IPS-20b (cell line): ENCODE measurements at regions not wholly inside any gene's neighbourhood (a gene's known extent, or its start where the extent isn't known, plus 50 kb on each side); places are given as distances from the start of the nearest gene placed in this dataset.

Experiments
- H3K27ac ChIP-seq: one replicate; pipeline ENCODE4 v1.5.1; 2013; ENCODE audit warnings: low read length
- H3K27me3 ChIP-seq: 2 replicates; pipeline ENCODE4 v1.6.1; 2013; ENCODE audit warnings: mild to moderate bottlenecking, low read length, inconsistent platforms; ENCODE audit not compliant: insufficient read depth
- H3K36me3 ChIP-seq: 2 replicates; pipeline ENCODE4 v1.6.1; 2013; ENCODE audit warnings: low read depth, mild to moderate bottlenecking, inconsistent platforms, low read length, moderate library complexity; ENCODE audit not compliant: insufficient read depth
- H3K4me1 ChIP-seq: 2 replicates; pipeline ENCODE4 v1.6.1; 2013; ENCODE audit warnings: mild to moderate bottlenecking, control low read depth, inconsistent platforms, low read length, moderate library complexity; ENCODE audit not compliant: insufficient read depth
- H3K4me3 ChIP-seq: 2 replicates; pipeline ENCODE4 v1.5.1; 2013; ENCODE audit warnings: mild to moderate bottlenecking, low read length, inconsistent platforms
- H3K9ac ChIP-seq: 2 replicates; pipeline ENCODE4 v1.6.1; 2013; ENCODE audit warnings: low read depth, mild to moderate bottlenecking, inconsistent platforms, low read length, moderate library complexity
- H3K9me3 ChIP-seq: 2 replicates; pipeline ENCODE4 v1.6.1; 2013; ENCODE audit warnings: mild to moderate bottlenecking, low read depth, low read length, inconsistent platforms; ENCODE audit not compliant: insufficient read depth

- H3K27me3 ChIP-seq, result no peaks in the 10 kb centered on the region
- H3K9me3 ChIP-seq, result no peaks in the 10 kb centered on the region
- H3K4me3 ChIP-seq, result no peak overlapping the region
- H3K27ac ChIP-seq, result no peak overlapping the region
- no peak overlapping the region for H3K9ac ChIP-seq
- H3K4me1 ChIP-seq, result no peaks in the 10 kb centered on the region
- no peaks in the 10 kb centered on the region for H3K36me3 ChIP-seq
These were observed 942.6 kb upstream of the SLC10A2 start for GRCh38 chr13:104008541-104009435.

GRCh38 chr13:104008075-104008474 is 941.9 kb upstream of the SLC10A2 start:
- no peaks in the 10 kb centered on the region for H3K36me3 ChIP-seq
- H3K4me3 ChIP-seq, result no peak overlapping the region
- no peaks in the 10 kb centered on the region for H3K27me3 ChIP-seq
- H3K9me3 ChIP-seq, result no peaks in the 10 kb centered on the region
- H3K27ac ChIP-seq, result no peak overlapping the region
- no peaks in the 10 kb centered on the region for H3K4me1 ChIP-seq
- H3K9ac ChIP-seq, result no peak overlapping the region

GRCh38 chr13:104006625-104007075 is 940.4 kb upstream of the SLC10A2 start:
- no peak overlapping the region for H3K4me3 ChIP-seq
- H3K36me3 ChIP-seq, result no peaks in the 10 kb centered on the region
- H3K27me3 ChIP-seq, result no peaks in the 10 kb centered on the region
- H3K9ac ChIP-seq, result no peak overlapping the region
- H3K4me1 ChIP-seq, result no peaks in the 10 kb centered on the region
- H3K27ac ChIP-seq, result no peak overlapping the region
- H3K9me3 ChIP-seq, result no peaks in the 10 kb centered on the region

GRCh38 chr13:104004572-104004971 is 938.4 kb upstream of the SLC10A2 start:
- no peaks in the 10 kb centered on the region for H3K27me3 ChIP-seq
- H3K9ac ChIP-seq, result no peak overlapping the region
- H3K9me3 ChIP-seq, result no peaks in the 10 kb centered on the region
- H3K36me3 ChIP-seq, result no peaks in the 10 kb centered on the region
- no peak overlapping the region for H3K27ac ChIP-seq
- H3K4me3 ChIP-seq, result no peak overlapping the region
- H3K4me1 ChIP-seq, result no peaks in the 10 kb centered on the region

GRCh38 chr13:104002216-104002615 is 936.0 kb upstream of the SLC10A2 start:
- no peak overlapping the region for H3K9ac ChIP-seq
- no peaks in the 10 kb centered on the region for H3K9me3 ChIP-seq
- H3K4me3 ChIP-seq, result no peak overlapping the region
- no peaks in the 10 kb centered on the region for H3K36me3 ChIP-seq
- no peaks in the 10 kb centered on the region for H3K4me1 ChIP-seq
- no peaks in the 10 kb centered on the region for H3K27me3 ChIP-seq
- H3K27ac ChIP-seq, result no peak overlapping the region

GRCh38 chr13:104001766-104002165 is 935.5 kb upstream of the SLC10A2 start:
- H3K9ac ChIP-seq, result no peak overlapping the region
- H3K36me3 ChIP-seq, result no peaks in the 10 kb centered on the region
- no peaks in the 10 kb centered on the region for H3K4me1 ChIP-seq
- H3K27ac ChIP-seq, result no peak overlapping the region
- no peak overlapping the region for H3K4me3 ChIP-seq
- no peaks in the 10 kb centered on the region for H3K9me3 ChIP-seq
- H3K27me3 ChIP-seq, result no peaks in the 10 kb centered on the region

GRCh38 chr13:103996733-103997132 is 930.5 kb upstream of the SLC10A2 start:
- no peak overlapping the region for H3K4me3 ChIP-seq
- H3K9me3 ChIP-seq, result no peaks in the 10 kb centered on the region
- no peaks in the 10 kb centered on the region for H3K27me3 ChIP-seq
- H3K27ac ChIP-seq, result no peak overlapping the region
- no peaks in the 10 kb centered on the region for H3K4me1 ChIP-seq
- H3K9ac ChIP-seq, result no peak overlapping the region
- no peaks in the 10 kb centered on the region for H3K36me3 ChIP-seq

GRCh38 chr13:103983948-103984347 is 917.7 kb upstream of the SLC10A2 start:
- Histone ChIP-seq H3K27me3 (no peaks in the 10 kb centered on the region), H3K9ac (no peak overlapping the region), H3K4me3 (no peak overlapping the region), H3K4me1 (no peaks in the 10 kb centered on the region; the same call in 1 of the 2 replicates), H3K36me3 (no peaks in the 10 kb centered on the region), H3K27ac (no peak overlapping the region), H3K9me3 (no peaks in the 10 kb centered on the region)

GRCh38 chr13:103976371-103976770 is 910.2 kb upstream of the SLC10A2 start:
- no peak overlapping the region for H3K4me3 ChIP-seq
- no peak overlapping the region for H3K9ac ChIP-seq
- H3K36me3 ChIP-seq, result no peaks in the 10 kb centered on the region
- no peaks in the 10 kb centered on the region for H3K9me3 ChIP-seq
- H3K27ac ChIP-seq, result no peak overlapping the region
- no peaks in the 10 kb centered on the region; the same call in 1 of the 2 replicates for H3K4me1 ChIP-seq
- H3K27me3 ChIP-seq, result no peaks in the 10 kb centered on the region

GRCh38 chr13:103973740-103974139 is 907.5 kb upstream of the SLC10A2 start:
- H3K4me3 ChIP-seq, result no peak overlapping the region
- no peaks in the 10 kb centered on the region for H3K36me3 ChIP-seq
- H3K27me3 ChIP-seq, result no peaks in the 10 kb centered on the region
- H3K9me3 ChIP-seq, result no peaks in the 10 kb centered on the region
- no peak overlapping the region for H3K27ac ChIP-seq
- H3K9ac ChIP-seq, result no peak overlapping the region
- H3K4me1 ChIP-seq, result no peaks in the 10 kb centered on the region

- Histone ChIP-seq H3K27me3 (no peaks in the 10 kb centered on the region), H3K36me3 (no peaks in the 10 kb centered on the region), H3K27ac (no peak overlapping the region), H3K9ac (no peak overlapping the region), H3K4me3 (no peak overlapping the region), H3K9me3 (no peaks in the 10 kb centered on the region), H3K4me1 (no peaks in the 10 kb centered on the region)
These were observed 903.4 kb upstream of the SLC10A2 start for GRCh38 chr13:103969520-103970050.
